HFFc6 (cell line): ENCODE measurements at regions not wholly inside any gene's neighbourhood (a gene's known extent, or its start where the extent isn't known, plus 50 kb on each side); places are given as distances from the start of the nearest gene placed in this dataset.

Experiments used
- DNase-seq: peaks from one replicate; pipeline ENCODE4 v3.0.0-alpha.2; 2018
- H3K27ac Mint-ChIP-seq: 2 replicates; pipeline ENCODE4 v1.8.0; 2020; ENCODE audit warnings: mild to moderate bottlenecking, mixed read lengths
- H3K27me3 Mint-ChIP-seq: 2 replicates; pipeline ENCODE4 v1.8.0; 2021; ENCODE audit warnings: mild to moderate bottlenecking, moderate library complexity, mixed read lengths; ENCODE audit not compliant: insufficient read depth
- H3K36me3 Mint-ChIP-seq: 2 replicates; pipeline ENCODE4 v1.8.0; 2021; ENCODE audit warnings: low read depth, mixed read lengths
- H3K4me1 Mint-ChIP-seq: 2 replicates; pipeline ENCODE4 v1.8.0; 2020; ENCODE audit warnings: low read depth, mixed read lengths
- H3K4me3 Mint-ChIP-seq: 2 replicates; pipeline ENCODE4 v1.8.0; 2020; ENCODE audit warnings: mild to moderate bottlenecking, moderate library complexity, mixed read lengths
- H3K9me3 Mint-ChIP-seq: 2 replicates; pipeline ENCODE4 v1.8.0; 2020; ENCODE audit warnings: mild to moderate bottlenecking, mixed read lengths
- CTCF ChIP-seq: fragments of 200-600 bp; sonication (generic); IDR thresholded peaks from 2 replicates; pipeline ENCODE4 v1.5.0; 2021; ENCODE audit warnings: antibody characterized with exemption, mild to moderate bottlenecking

DNA sequence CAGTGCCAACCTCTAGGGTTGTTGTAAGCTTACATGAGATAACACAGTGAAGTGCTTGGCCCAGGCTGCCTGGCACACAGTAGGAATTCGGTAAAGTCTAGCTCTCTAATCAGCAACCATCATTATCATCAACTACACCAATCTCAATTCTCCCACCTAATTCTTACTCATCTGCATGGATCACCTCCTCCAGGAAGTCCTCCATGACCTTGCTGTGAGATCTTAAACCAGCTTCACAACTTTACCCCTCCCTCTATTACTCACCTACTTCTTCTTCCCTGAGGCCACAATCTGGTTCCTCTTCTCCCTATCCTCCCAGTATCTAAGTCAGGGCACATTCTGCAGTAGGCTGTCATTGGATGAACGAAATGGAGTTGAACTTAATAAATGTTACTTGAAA lies 67.3 kb downstream of the GSC start:
- H3K27ac Mint-ChIP-seq = no peak overlapping the region
- DNase-seq = no peak
- H3K4me1 Mint-ChIP-seq = no peaks in the 10 kb centered on the region
- peaks cover 12% of the 10 kb centered on the region for H3K36me3 Mint-ChIP-seq
- peaks cover 54% of the 10 kb centered on the region for H3K9me3 Mint-ChIP-seq
- H3K4me3 Mint-ChIP-seq = no peak overlapping the region
- peaks cover 2% of the 10 kb centered on the region; the same call in 1 of the 2 replicates for H3K27me3 Mint-ChIP-seq
- no peak for TF ChIP-seq CTCF

GRCh38 chr14:94701861-94702370 lies 68.0 kb downstream of the GSC start:
- H3K27ac Mint-ChIP-seq = no peak overlapping the region
- H3K9me3 Mint-ChIP-seq = peaks cover 53% of the 10 kb centered on the region
- H3K4me3 Mint-ChIP-seq = no peak overlapping the region
- no peak for TF ChIP-seq CTCF
- DNase-seq = no peak
- peaks cover 2% of the 10 kb centered on the region; the same call in 1 of the 2 replicates for H3K27me3 Mint-ChIP-seq
- no peaks in the 10 kb centered on the region for H3K4me1 Mint-ChIP-seq
- H3K36me3 Mint-ChIP-seq = peaks cover 12% of the 10 kb centered on the region

DNA sequence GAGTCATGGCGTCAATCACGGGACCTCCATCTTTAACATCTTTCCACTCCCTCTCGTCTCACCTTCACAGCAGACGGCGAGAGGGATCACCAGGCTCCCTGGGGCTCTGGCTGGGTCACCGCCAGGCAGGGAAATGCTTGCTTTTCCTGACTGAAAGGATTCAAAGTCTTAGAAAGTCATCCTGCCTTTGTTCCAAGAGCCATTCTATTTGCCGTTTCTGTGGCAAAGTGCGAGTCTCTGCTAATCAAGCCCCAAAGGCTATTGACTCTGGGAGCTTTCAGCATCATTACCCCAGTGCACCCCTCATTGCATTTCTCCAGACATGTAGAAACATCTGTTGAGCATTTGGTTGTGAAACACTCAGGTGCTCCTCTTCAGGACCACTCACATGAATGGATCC lies 69.6 kb downstream of the GSC start:
- Mint-ChIP-seq H3K27me3 (peaks cover 2% of the 10 kb centered on the region; the same call in 1 of the 2 replicates), H3K9me3 (peaks cover 53% of the 10 kb centered on the region), H3K36me3 (peaks cover 7% of the 10 kb centered on the region; the same call in 1 of the 2 replicates), H3K4me3 (no peak overlapping the region), H3K27ac (no peak overlapping the region), H3K4me1 (no peaks in the 10 kb centered on the region)
- no peak for TF ChIP-seq CTCF
- DNase-seq = no peak

- H3K36me3 Mint-ChIP-seq = peaks cover 7% of the 10 kb centered on the region; the same call in 1 of the 2 replicates
- peaks cover 2% of the 10 kb centered on the region; the same call in 1 of the 2 replicates for H3K27me3 Mint-ChIP-seq
- H3K4me1 Mint-ChIP-seq = no peaks in the 10 kb centered on the region
- DNase-seq = no peak
- H3K4me3 Mint-ChIP-seq = no peak overlapping the region
- TF ChIP-seq CTCF = no peak
- H3K27ac Mint-ChIP-seq = no peak overlapping the region
- peaks cover 58% of the 10 kb centered on the region for H3K9me3 Mint-ChIP-seq
These were observed 70.1 kb downstream of the GSC start for GRCh38 chr14:94699831-94700230.

DNA sequence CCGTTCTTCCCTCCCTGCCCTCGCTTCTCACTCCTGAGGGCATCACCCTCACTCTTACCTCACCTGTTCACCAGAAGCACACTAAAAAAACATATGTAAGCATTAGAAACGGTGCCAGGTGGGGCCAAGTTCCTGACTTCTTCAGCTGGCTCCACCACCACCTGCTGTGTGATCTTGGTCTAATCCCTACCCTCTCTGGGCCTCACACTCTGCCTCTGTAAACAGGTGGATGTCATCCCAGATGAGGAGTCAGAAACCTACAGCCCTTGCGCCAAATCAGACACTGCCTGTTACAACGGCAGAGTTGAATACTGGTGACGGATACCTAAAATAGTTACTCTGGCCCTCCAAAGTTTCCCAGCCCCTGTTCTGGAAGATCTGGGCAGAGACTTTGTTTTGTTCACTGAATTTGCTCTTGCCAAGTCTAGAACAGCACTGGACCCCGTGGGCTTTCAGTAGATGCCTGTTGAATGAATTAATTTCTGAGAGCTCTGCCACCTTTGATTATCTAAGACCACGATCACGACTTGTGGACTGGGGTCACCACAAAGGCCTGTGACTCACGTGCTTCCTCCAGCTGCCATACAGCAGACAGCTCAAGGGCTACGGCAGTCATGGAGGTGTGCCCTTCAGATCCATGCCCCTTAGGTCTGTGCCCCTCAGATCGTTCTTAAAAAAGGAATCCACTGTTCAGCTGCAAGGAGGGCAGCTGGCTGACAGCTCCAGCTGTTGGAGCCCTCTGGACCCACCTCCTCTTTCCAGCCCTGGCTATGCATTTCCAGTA lies 71.9 kb downstream of the GSC start:
- TF ChIP-seq CTCF = no peak
- H3K9me3 Mint-ChIP-seq = peaks cover 53% of the 10 kb centered on the region
- H3K27ac Mint-ChIP-seq = no peak overlapping the region
- peaks cover 2% of the 10 kb centered on the region; the same call in 1 of the 2 replicates for H3K27me3 Mint-ChIP-seq
- H3K36me3 Mint-ChIP-seq = peaks cover 7% of the 10 kb centered on the region; the same call in 1 of the 2 replicates
- no peaks in the 10 kb centered on the region for H3K4me1 Mint-ChIP-seq
- DNase-seq = no peak
- H3K4me3 Mint-ChIP-seq = no peak overlapping the region
